ENCODE measurements at regions not wholly inside any gene's neighbourhood (a gene's known extent, or its start where the extent isn't known, plus 50 kb on each side); places are given as distances from the start of the nearest gene placed in this dataset.

DNA sequence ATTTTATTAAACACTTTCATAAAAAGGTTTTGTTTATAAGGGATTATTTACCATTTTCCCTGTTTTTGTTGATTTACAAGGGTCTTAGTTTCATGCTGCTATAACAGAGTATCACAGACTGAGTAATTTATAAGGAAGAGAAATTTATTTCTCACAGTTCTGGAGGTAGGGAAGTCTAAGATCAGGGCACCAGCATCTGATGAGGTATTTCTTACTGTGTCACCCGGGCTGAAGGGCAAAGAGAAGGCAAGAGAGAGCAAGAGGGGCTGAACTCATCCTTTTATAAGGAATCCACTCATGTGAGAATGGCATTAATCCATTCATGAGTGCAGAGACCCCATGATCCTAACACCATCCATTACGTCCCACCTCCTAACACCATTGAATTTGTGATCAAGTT is 160.0 kb upstream of the SLC39A10 start:
- H3K27me3 ChIP-seq = no peaks in the 10 kb centered on the region
- no peaks in the 10 kb centered on the region for H3K4me1 ChIP-seq (ENCODE audit: low read depth)
- DNase-seq (ENCODE audit: low read depth in 1 of 2, low spot score in 1 of 2) = no peak
- no peaks in the 10 kb centered on the region for H3K9me3 ChIP-seq (ENCODE audit: low read depth)
- H3K36me3 ChIP-seq = no peaks in the 10 kb centered on the region
- TF ChIP-seq, protein P1, sequence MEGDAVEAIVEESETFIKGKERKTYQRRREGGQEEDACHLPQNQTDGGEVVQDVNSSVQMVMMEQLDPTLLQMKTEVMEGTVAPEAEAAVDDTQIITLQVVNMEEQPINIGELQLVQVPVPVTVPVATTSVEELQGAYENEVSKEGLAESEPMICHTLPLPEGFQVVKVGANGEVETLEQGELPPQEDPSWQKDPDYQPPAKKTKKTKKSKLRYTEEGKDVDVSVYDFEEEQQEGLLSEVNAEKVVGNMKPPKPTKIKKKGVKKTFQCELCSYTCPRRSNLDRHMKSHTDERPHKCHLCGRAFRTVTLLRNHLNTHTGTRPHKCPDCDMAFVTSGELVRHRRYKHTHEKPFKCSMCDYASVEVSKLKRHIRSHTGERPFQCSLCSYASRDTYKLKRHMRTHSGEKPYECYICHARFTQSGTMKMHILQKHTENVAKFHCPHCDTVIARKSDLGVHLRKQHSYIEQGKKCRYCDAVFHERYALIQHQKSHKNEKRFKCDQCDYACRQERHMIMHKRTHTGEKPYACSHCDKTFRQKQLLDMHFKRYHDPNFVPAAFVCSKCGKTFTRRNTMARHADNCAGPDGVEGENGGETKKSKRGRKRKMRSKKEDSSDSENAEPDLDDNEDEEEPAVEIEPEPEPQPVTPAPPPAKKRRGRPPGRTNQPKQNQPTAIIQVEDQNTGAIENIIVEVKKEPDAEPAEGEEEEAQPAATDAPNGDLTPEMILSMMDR (IDR thresholded peaks at IDR 0.05; ENCODE audit: low read depth, low read length) = no peak
- no peak overlapping the region for H3K27ac ChIP-seq
- no peak overlapping the region for H3K4me3 ChIP-seq

DNA sequence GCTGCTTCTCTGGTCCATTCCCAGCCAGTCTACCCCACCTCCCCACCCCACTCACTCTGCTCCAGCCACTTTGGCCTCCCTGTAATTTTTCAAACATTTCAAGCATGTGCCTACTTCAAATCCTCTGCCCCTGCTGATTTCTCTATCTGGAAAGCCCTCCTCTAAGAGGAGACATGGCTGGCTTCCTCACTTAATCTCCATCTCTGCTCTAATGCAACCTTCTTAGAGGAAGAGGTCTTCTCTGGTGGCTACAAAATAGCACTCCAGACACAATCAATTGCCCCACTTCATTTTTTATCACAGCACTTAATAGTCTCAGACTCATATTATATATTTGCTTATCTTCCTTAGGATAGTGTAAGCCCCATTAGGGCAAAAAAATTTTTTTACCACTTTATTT is 161.1 kb upstream of the SLC39A10 start:
- Histone ChIP-seq H3K9me3 (ENCODE audit: low read depth) (no peaks in the 10 kb centered on the region), H3K27me3 (no peaks in the 10 kb centered on the region), H3K4me1 (ENCODE audit: low read depth) (peaks cover 3% of the 10 kb centered on the region), H3K4me3 (no peak overlapping the region), H3K27ac (no peak overlapping the region), H3K36me3 (no peaks in the 10 kb centered on the region)
- TF ChIP-seq, protein P1 (IDR thresholded peaks at IDR 0.05; ENCODE audit: low read depth, low read length) = no peak
- DNase-seq (ENCODE audit: low read depth in 1 of 2, low spot score in 1 of 2) = no peak

DNA sequence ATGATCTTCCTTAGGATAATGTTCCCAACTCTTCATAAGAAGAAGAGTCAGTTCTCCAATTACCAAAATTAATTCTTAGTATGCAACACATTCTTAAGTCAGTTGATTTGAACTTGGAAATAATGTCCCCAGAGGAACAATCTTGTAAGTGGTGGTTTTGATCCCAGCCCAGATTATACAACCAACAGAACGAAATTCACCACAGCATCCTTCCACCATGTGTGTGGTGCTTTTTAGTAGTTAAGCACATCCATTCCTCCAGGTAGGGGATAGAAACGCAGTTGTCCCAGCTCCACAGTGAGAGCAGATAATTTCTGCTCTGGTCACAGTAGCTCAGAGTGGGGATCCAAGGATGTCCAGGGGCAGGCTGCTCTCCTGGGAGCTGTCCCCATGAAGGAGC is 161.7 kb upstream of the SLC39A10 start:
- no peaks in the 10 kb centered on the region for H3K9me3 ChIP-seq (ENCODE audit: low read depth)
- no peak overlapping the region for H3K4me3 ChIP-seq
- no peaks in the 10 kb centered on the region for H3K27me3 ChIP-seq
- DNase-seq (ENCODE audit: low read depth in 1 of 2, low spot score in 1 of 2) = no peak
- H3K36me3 ChIP-seq = no peaks in the 10 kb centered on the region
- TF ChIP-seq, protein P1 (IDR thresholded peaks at IDR 0.05; ENCODE audit: low read depth, low read length) = no peak
- peaks cover 6% of the 10 kb centered on the region for H3K4me1 ChIP-seq (ENCODE audit: low read depth)
- no peak overlapping the region for H3K27ac ChIP-seq

DNA sequence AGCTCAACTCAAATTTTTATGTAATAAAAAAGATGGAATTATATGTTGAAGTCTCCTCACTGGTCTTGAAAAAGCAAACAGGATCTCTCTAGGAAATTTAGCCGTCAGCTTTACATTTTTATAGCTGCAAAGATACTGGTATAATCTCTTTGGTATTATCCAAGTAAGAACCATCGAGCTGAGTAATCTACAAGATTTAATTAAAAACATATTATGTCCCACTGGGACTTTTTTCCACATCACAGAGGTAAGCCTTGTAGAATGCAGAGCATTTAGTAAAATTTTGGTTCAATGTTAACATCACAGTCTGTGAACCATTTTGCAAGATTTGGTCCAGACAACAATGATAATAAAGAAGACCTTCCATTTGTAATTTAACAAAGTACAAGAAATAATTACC is 162.6 kb upstream of the SLC39A10 start:
- no peaks in the 10 kb centered on the region for H3K36me3 ChIP-seq
- H3K4me3 ChIP-seq = no peak overlapping the region
- TF ChIP-seq, protein P1 (IDR thresholded peaks at IDR 0.05; ENCODE audit: low read depth, low read length) = no peak
- H3K9me3 ChIP-seq (ENCODE audit: low read depth) = no peaks in the 10 kb centered on the region
- H3K4me1 ChIP-seq (ENCODE audit: low read depth) = peaks cover 7% of the 10 kb centered on the region
- H3K27me3 ChIP-seq = no peaks in the 10 kb centered on the region
- no peak for DNase-seq (ENCODE audit: low read depth in 1 of 2, low spot score in 1 of 2)
- no peak overlapping the region for H3K27ac ChIP-seq

DNA sequence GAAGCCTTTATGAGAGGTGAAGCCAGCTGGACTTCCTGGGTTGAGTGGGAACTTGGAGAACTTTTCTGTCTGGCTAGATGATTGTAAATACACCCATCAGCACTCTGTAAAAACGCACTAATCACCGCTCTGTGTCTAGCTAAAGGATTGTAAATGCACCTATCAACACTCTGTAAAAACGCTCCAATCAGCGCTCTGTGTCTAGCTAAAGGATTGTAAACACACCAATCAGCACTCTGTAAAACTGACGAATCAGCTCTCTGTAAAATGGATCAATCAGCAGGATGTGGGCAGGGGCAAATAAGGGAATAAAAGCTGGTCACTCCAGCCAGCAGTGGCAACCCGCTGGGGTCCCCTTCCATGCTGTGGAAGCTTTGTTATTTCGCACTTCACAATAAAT is 163.6 kb upstream of the SLC39A10 start:
- Histone ChIP-seq H3K36me3 (no peaks in the 10 kb centered on the region), H3K27ac (no peak overlapping the region), H3K4me3 (no peak overlapping the region), H3K4me1 (ENCODE audit: low read depth) (peaks cover 16% of the 10 kb centered on the region), H3K27me3 (no peaks in the 10 kb centered on the region), H3K9me3 (ENCODE audit: low read depth) (no peaks in the 10 kb centered on the region)
- no peak for DNase-seq (ENCODE audit: low read depth in 1 of 2, low spot score in 1 of 2)
- TF ChIP-seq, protein P1 (IDR thresholded peaks at IDR 0.05; ENCODE audit: low read depth, low read length) = no peak

DNA sequence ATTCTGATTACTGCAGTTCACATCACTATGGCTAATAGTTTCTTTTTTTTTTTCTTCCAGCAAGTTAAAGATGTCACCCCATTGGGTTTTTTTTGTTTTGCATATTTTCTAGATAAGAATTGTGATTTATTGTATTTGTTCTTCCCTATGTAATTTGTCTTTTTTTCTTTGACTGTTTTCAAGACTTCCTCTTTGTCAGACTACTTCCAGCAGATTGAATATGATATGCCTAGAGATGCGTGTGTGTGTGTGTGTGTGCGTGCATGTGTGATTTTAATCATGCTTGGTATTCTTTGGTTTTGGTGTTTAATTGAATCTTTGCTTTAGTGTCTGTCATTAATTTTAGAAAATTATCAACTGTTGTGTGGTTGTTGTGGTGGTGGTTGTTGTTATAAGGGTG is 166.7 kb upstream of the SLC39A10 start:
- H3K27ac ChIP-seq = no peak overlapping the region

More for the DNA sequence above, 166.7 kb upstream of the SLC39A10 start:
- no peak overlapping the region for H3K4me3 ChIP-seq
- no peaks in the 10 kb centered on the region for H3K9me3 ChIP-seq (ENCODE audit: low read depth)
- peaks cover 29% of the 10 kb centered on the region for H3K4me1 ChIP-seq (ENCODE audit: low read depth)
- no peaks in the 10 kb centered on the region for H3K27me3 ChIP-seq
- no peak for DNase-seq (ENCODE audit: low read depth in 1 of 2, low spot score in 1 of 2)
- no peaks in the 10 kb centered on the region for H3K36me3 ChIP-seq
- TF ChIP-seq, protein P1 (IDR thresholded peaks at IDR 0.05; ENCODE audit: low read depth, low read length) = no peak
